ENCODE measurements at regions not wholly inside any gene's neighbourhood (a gene's known extent, or its start where the extent isn't known, plus 50 kb on each side); places are given as distances from the start of the nearest gene placed in this dataset.
"Not testable (repeated sequence)": the region's sequence is repeated elsewhere in the genome, so short reads cannot be mapped to it uniquely, and the experiment has no call there.

DNA sequence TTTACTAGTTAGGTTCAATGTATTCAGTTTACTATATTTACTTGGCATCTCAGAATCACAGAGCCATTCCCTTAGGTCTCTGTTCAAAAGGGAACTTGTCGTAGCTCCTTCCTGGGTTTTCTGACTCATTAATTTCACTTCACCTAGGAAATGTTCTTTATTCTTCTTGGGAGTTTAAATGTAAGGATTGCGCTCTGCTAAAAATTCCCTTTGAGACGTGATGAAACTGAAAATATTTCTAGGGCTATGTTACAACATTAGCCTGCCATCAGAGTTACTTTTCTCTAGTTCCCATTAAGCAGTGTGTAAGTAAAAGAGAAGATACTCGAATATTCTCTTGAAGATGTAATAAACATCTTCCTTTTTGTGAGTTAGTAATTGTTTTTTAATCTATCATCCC, 209.5 kb downstream of the CASP12 start:
- Mint-ChIP-seq H3K4me1 (peaks cover 6% of the 10 kb centered on the region), H3K27me3 (no peaks in the 10 kb centered on the region), H3K4me3 (no peak overlapping the region), H3K9me3 (peaks cover 9% of the 10 kb centered on the region), H3K27ac (no peak overlapping the region), H3K36me3 (ENCODE audit: low read depth) (peaks cover 16% of the 10 kb centered on the region)
- ChIA-PET CTCF (no interaction called here), POLR2A (no interaction called here)
- no peak for DNase-seq

DNA sequence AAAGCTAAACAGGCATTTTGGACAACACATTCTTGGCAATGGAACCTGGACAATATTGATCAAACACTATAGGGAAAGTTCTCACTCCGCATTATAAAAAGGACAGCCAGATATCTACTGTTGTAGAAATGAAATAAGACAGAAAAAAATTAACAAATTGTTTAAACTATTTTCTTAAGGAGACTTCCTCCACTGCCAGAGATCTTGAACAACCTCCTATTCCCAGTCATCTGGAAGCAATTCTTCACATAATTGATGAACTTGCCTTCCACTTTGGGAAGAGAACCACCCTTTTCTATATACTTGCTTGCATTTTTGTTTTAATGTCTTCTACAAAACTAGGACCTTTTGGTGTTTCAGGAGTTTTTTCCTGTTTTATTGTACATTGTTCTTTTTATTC, 216.1 kb downstream of the CASP12 start:
- no peak for DNase-seq
- peaks cover 2% of the 10 kb centered on the region for H3K4me1 Mint-ChIP-seq
- H3K9me3 Mint-ChIP-seq, result peaks cover 4% of the 10 kb centered on the region
- no peak overlapping the region for H3K4me3 Mint-ChIP-seq
- ChIA-PET CTCF (no interaction called here), POLR2A (interaction anchor here (0.6 kb wide), 1 partner anchor 1721 kb away, joined by 3 read pairs; no protein-coding TSS in a partner anchor)
- no peak overlapping the region for H3K27ac Mint-ChIP-seq
- H3K36me3 Mint-ChIP-seq (ENCODE audit: low read depth), result peaks cover 3% of the 10 kb centered on the region
- H3K27me3 Mint-ChIP-seq, result no peaks in the 10 kb centered on the region

DNA sequence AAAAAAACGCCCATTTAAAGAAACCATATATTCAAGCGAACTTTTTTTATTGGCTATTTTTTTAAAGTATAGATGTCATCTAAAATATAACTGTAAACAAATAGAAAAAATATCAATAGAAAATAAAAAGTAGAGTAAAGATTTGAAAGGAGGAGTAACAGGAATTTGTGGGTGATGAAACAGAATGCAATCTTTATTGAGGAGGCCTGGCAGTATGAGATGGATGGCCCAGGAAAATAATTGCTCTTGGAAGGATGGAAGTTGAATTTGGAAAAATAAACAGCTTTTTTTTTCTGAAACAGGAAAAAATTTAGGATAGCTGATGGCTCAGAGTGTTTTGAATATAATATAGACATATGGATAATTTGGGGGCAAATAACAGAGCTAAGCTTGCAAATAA, 219.0 kb downstream of the CASP12 start:
- no peak for DNase-seq
- H3K4me1 Mint-ChIP-seq, result no peaks in the 10 kb centered on the region
- no peak overlapping the region for H3K27ac Mint-ChIP-seq
- CTCF ChIA-PET, result interaction anchor here (0.9 kb wide), 1 partner anchor 148 kb away, joined by 3 read pairs; no protein-coding TSS in a partner anchor
- H3K9me3 Mint-ChIP-seq, result peaks cover 11% of the 10 kb centered on the region
- H3K4me3 Mint-ChIP-seq, result no peak overlapping the region
- POLR2A ChIA-PET, result no interaction called here
- no peaks in the 10 kb centered on the region for H3K27me3 Mint-ChIP-seq
- peaks cover 9% of the 10 kb centered on the region for H3K36me3 Mint-ChIP-seq (ENCODE audit: low read depth)

DNA sequence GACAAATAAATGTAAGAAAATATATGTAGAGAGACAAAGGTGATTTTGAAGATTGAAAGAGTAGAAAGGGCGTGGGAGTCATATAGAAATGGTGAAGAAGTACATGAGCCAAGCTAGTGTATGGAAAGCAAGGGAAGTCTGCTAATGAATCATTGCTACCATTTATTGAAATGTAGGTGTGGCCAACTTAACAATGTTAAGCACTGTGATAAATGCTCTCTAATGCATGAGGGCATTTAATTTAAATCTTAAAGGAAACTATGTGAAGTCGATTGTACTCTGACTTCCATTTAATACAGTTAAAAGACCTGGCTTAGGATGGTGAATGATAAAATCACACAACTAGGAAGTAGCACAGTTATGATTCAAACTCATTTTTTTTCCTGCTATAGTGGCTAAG, 219.9 kb downstream of the CASP12 start:
- H3K4me3 Mint-ChIP-seq, result no peak overlapping the region
- H3K36me3 Mint-ChIP-seq (ENCODE audit: low read depth), result peaks cover 9% of the 10 kb centered on the region
- no peak for DNase-seq
- H3K4me1 Mint-ChIP-seq, result no peaks in the 10 kb centered on the region
- H3K27me3 Mint-ChIP-seq, result no peaks in the 10 kb centered on the region
- CTCF ChIA-PET, result no interaction called here
- POLR2A ChIA-PET, result no interaction called here
- H3K9me3 Mint-ChIP-seq, result peaks cover 11% of the 10 kb centered on the region
- no peak overlapping the region for H3K27ac Mint-ChIP-seq

DNA sequence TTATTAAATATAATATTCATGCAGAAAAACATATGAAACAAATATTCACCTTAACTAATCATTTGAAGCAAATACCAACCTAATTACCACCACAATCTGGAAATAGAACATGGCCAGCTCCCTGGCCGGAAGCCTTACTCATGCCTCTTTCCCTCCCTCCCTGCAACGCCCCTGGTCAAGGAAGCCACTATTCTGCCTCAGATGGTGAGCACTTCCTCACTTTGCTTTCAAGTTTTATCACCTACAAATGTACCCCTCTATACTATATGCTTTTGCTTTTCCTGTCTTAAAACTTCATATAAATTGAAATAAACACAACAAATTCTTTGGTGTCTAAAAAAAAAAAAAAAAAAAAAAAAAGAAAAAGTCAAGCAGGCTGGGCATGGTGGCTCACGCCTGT, 221.2 kb downstream of the CASP12 start:
- H3K36me3 Mint-ChIP-seq (ENCODE audit: low read depth), result peaks cover 17% of the 10 kb centered on the region
- CTCF ChIA-PET, H3K27ac Mint-ChIP-seq, DNase-seq, H3K27me3 Mint-ChIP-seq, H3K4me1 Mint-ChIP-seq, POLR2A ChIA-PET, H3K4me3 Mint-ChIP-seq: not testable (repeated sequence)
- peaks cover 15% of the 10 kb centered on the region for H3K9me3 Mint-ChIP-seq

DNA sequence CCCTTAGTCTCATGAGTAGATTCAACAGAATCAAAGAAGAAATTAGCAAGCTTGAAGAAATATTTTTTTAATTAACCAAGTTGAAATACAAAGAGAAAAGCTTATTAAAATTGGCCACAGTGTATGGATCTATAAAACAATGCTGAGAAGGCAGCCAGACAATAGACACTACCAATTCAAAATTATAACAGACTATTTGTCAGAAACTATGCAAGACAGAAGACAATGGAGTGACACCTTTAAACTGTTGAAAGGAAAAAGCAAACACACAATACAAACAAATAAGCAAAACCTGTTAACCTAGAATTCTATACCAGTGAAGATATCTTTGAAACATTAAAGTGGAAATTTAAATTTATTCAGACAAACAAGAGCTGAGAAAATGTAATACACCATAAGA, 225.4 kb downstream of the CASP12 start:
- DNase-seq, result no peak
- POLR2A ChIA-PET, result no interaction called here
- Mint-ChIP-seq H3K4me1 (peaks cover 12% of the 10 kb centered on the region), H3K4me3 (no peak overlapping the region), H3K9me3 (peaks cover 27% of the 10 kb centered on the region), H3K36me3 (ENCODE audit: low read depth) (peaks cover 25% of the 10 kb centered on the region), H3K27ac (no peak overlapping the region), H3K27me3 (no peaks in the 10 kb centered on the region)
- CTCF ChIA-PET, result no interaction called here

DNA sequence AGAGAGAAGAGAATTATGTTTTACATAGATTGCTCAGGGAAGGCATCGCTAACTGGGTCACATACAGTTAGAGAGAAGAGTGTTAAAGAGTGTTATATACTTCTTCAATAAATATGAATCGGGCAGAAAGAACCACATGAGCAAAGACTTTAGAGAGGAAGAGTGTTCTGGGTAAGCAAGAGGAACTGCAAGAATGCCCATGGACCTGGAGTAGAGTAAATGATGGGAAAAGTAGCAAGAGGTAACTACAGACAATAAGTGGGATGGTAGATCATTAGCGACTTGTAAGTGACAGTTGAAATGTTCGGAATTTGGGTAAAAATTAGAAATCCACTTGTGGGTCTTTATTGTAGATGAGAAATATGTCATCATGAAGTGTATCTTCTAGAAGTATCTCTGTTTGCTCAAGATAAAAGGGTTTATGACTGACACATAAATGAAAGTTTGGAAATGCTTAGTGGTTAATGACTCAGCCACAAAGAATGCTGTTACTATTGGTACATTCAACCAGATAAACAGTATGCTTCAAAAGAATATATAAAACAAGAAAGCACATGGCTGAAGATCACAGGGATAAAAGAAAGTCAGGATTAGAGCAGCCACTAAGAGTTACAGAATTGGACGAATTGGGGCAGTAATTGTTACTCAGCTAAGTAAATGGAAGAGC, 229.3 kb downstream of the CASP12 start:
- H3K9me3 Mint-ChIP-seq, result peaks cover 18% of the 10 kb centered on the region
- no peak overlapping the region for H3K4me3 Mint-ChIP-seq
- H3K27ac Mint-ChIP-seq, result no peak overlapping the region
- H3K27me3 Mint-ChIP-seq, result no peaks in the 10 kb centered on the region
- peaks cover 12% of the 10 kb centered on the region for H3K4me1 Mint-ChIP-seq
- ChIA-PET POLR2A (no interaction called here), CTCF (no interaction called here)
- no peak for DNase-seq
- peaks cover 16% of the 10 kb centered on the region for H3K36me3 Mint-ChIP-seq (ENCODE audit: low read depth)

DNA sequence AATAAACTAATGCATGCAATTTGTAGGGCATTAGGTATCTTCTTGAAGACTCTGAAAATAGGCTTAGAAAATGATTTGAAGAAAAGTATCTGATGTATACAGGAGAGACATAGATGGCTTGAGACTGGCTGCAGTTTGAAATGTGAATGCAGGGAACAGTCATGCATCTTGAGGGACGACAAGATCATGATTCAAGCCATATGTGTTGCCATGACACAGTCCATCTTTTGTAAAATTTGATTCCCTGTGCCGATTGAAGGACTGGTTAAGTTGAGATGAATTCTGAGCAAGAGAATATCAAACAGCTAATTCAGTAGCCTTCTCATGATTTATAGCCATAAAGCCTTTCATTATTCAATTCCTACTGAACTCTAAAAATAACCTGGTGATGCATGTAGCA, 231.6 kb downstream of the CASP12 start:
- CTCF ChIA-PET, result no interaction called here
- Mint-ChIP-seq H3K9me3 (peaks cover 9% of the 10 kb centered on the region), H3K27ac (no peak overlapping the region), H3K4me3 (no peak overlapping the region), H3K36me3 (ENCODE audit: low read depth) (peaks cover 7% of the 10 kb centered on the region), H3K27me3 (no peaks in the 10 kb centered on the region), H3K4me1 (peaks cover 15% of the 10 kb centered on the region)
- no peak for DNase-seq
- POLR2A ChIA-PET, result no interaction called here

DNA sequence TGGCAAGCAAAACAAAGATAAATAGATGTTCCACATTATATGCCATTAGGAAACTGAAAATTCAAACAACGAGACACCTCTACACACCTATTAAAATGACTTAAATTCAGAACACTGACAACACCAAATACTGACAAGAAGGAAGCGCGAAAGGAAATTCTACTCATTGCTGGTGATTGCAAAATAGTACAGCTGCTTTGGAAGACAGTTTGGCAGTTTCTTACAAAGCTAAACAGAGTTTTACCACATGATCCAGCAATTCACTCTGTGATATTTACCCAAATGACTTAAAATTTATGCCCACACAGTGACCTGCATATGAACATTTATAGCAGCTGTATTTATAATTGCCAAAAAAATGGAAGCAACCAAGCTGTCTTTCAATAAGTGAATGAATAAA, 232.6 kb downstream of the CASP12 start:
- no peak overlapping the region for H3K27ac Mint-ChIP-seq
- CTCF ChIA-PET, result no interaction called here

DNA sequence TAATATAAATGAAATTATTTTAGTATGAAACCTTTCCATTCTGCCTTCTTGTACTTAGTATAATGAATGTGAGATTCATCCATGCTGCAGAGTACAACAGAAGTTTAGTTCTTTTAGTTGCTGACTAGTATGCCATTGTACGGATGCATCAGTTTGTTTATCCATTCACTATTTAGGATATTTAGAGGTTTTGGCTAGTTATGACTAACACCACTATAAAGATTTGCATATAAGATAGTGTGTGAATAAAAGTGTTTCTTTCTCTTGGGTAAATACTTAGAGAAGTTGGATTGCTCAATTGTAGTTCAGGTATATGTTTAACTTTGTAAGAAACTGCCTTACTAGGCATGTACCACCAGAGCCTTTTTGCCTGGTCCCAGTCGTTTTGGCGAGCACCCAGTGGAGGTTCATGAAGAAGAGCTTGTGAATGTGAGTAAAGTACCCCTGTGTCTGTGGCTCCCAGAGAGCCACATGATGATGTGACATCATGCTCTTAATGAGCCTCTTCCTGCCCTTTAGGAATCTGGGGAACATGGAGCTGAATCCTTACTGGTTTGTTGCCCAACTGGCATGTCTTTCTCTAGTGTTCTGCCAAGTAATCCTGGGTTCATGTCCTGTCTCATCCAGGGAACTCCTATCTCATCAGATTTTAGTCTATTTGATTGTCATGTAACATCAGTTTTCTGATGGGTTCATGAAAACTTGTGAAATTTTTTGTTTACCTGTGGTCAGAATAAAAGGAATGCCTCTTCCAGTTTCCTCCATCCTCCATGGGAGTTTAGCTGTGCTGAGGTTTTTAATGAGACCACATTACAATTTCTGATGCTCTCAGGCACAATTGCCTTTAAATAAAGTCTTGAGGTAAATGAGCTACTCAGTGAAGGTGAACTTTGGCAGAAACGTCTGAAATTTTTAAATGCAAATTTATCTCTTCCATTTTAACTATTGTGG, 234.8 kb downstream of the CASP12 start:
- CTCF ChIA-PET, result no interaction called here
- peaks cover 6% of the 10 kb centered on the region for H3K9me3 Mint-ChIP-seq
- H3K4me3 Mint-ChIP-seq, result no peak overlapping the region
- POLR2A ChIA-PET, result no interaction called here
- peaks cover 10% of the 10 kb centered on the region for H3K36me3 Mint-ChIP-seq (ENCODE audit: low read depth)
- H3K4me1 Mint-ChIP-seq, result peaks cover 4% of the 10 kb centered on the region
- no peak overlapping the region for H3K27ac Mint-ChIP-seq
- no peak for DNase-seq
- no peaks in the 10 kb centered on the region for H3K27me3 Mint-ChIP-seq

More for the DNA sequence above, 232.6 kb downstream of the CASP12 start:
- no peak for DNase-seq
- H3K4me3 Mint-ChIP-seq, result no peak overlapping the region
- H3K9me3 Mint-ChIP-seq, result peaks cover 8% of the 10 kb centered on the region
- H3K27me3 Mint-ChIP-seq, result no peaks in the 10 kb centered on the region
- H3K4me1 Mint-ChIP-seq, result peaks cover 12% of the 10 kb centered on the region
- peaks cover 3% of the 10 kb centered on the region for H3K36me3 Mint-ChIP-seq (ENCODE audit: low read depth)
- POLR2A ChIA-PET, result no interaction called here

DNA sequence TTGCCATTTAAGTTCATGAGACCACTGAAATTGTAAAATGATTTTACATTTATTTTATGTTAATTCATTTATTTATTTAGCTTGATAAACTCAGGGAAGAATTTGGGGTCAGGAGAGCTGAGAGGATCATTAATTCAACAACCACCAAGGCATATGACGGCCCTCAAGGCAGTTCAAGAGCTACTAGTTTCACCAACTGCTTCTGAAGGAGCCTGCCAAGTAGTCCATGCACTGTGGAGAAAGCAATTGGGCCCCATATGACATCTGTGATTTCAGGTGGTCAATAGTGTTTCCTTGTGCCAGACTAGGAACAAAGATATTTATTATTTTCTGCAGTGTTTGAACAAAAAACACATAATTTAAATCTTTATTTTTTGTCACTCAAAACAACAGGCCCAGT, 236.4 kb downstream of the CASP12 start:
- H3K27ac Mint-ChIP-seq, result no peak overlapping the region
- no peaks in the 10 kb centered on the region for H3K27me3 Mint-ChIP-seq
- peaks cover 13% of the 10 kb centered on the region for H3K4me1 Mint-ChIP-seq
- POLR2A ChIA-PET, result no interaction called here
- H3K36me3 Mint-ChIP-seq (ENCODE audit: low read depth), result peaks cover 17% of the 10 kb centered on the region
- no peak for DNase-seq
- peaks cover 16% of the 10 kb centered on the region for H3K9me3 Mint-ChIP-seq
- no peak overlapping the region for H3K4me3 Mint-ChIP-seq
- CTCF ChIA-PET, result no interaction called here

DNA sequence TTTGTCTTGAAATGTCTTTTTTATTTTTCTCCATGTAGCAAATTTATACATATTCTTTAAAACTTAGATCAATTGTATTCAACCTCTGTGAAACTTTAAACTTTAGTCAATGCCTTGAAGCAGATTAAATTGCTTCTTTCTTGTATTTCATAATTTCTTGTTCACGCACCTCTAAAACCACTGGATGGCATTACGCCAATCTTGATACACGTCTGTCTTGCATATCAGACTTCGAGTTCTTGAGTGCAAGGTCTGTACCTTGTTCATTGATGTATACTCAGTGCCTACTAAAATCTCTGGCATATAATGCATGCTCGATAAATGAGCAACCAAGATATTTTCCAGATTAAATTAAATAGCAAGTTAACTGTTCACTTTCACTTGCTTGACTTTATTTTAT, 236.8 kb downstream of the CASP12 start:
- ChIA-PET CTCF (interaction anchor here (1.0 kb wide), 1 partner anchor 52 kb away, joined by 3 read pairs; no protein-coding TSS in a partner anchor), POLR2A (no interaction called here)
- Mint-ChIP-seq H3K27ac (no peak overlapping the region), H3K27me3 (no peaks in the 10 kb centered on the region), H3K36me3 (ENCODE audit: low read depth) (peaks cover 20% of the 10 kb centered on the region), H3K9me3 (peaks cover 18% of the 10 kb centered on the region), H3K4me1 (peaks cover 18% of the 10 kb centered on the region), H3K4me3 (no peak overlapping the region)
- DNase-seq, result no peak

DNA sequence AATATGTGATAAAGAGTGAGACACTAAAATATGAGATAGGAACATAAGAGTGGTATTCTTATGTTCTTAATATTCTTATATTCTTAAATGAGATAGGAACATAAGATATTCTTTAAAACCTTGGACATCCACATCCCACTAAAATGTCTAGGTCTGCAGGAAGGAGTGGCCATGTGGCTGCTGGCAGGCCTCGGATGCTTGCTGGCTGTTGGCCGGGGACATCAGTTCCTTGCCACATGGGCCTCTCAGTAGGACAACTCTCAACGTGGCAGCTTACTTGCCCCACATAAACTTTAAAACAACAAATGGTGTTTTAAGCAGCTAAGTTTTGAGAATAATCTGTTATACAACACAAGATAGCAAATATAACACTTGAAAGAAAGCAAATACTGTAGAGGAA, 240.1 kb downstream of the CASP12 start:
- no peaks in the 10 kb centered on the region for H3K27me3 Mint-ChIP-seq
- H3K27ac Mint-ChIP-seq, result no peak overlapping the region
- peaks cover 21% of the 10 kb centered on the region for H3K9me3 Mint-ChIP-seq
- H3K36me3 Mint-ChIP-seq (ENCODE audit: low read depth), result peaks cover 23% of the 10 kb centered on the region
- peaks cover 39% of the 10 kb centered on the region for H3K4me1 Mint-ChIP-seq
- CTCF ChIA-PET, result no interaction called here
- no peak for DNase-seq
- POLR2A ChIA-PET, result interaction anchor here (1.6 kb wide), 1 partner anchor 77 kb away, joined by 5 read pairs; no protein-coding TSS in a partner anchor
- no peak overlapping the region for H3K4me3 Mint-ChIP-seq
